ENCODE measurements at regions not wholly inside any gene's neighbourhood (a gene's known extent, or its start where the extent isn't known, plus 50 kb on each side); places are given as distances from the start of the nearest gene placed in this dataset.

GRCh38 chr16:24624102-24624501, 84.7 kb downstream of the RBBP6 start:
- no peaks in the 10 kb centered on the region for H3K4me1 ChIP-seq (ENCODE audit: control insufficient read depth, extremely low read depth, insufficient read depth, low read length)
- H3K36me3 ChIP-seq (ENCODE audit: control insufficient read depth in 2 of 2, extremely low read depth in 1 of 2, insufficient read depth in 2 of 2, low read length in 2 of 2): no peaks in the 10 kb centered on the region
- H3K9me3 ChIP-seq (replicated peaks; ENCODE audit: control insufficient read depth, insufficient read depth, low read length): no peaks in the 10 kb centered on the region
- H4K20me1 ChIP-seq (replicated peaks; ENCODE audit: control insufficient read depth, extremely low read depth, insufficient read depth, low read length): no peaks in the 10 kb centered on the region
- intact Hi-C loops (cut with micrococcal nuclease) (no loop called here), dilution Hi-C loops (cut with MboI; ENCODE audit: extremely low pct_ligation_motif_present, low sequenced_read_pairs) (no loop called here)
- no peaks in the 10 kb centered on the region for H3K9me1 ChIP-seq (replicated peaks; ENCODE audit: control insufficient read depth, extremely low read depth, insufficient read depth, low read length)
- ChIA-PET CTCF (interaction anchor here (1.3 kb wide), 1 partner anchor 177 kb away, joined by 3 read pairs; no protein-coding TSS in a partner anchor), POLR2A (no interaction called here)
- no peak overlapping the region for H3K4me3 ChIP-seq (replicated peaks in 1 of 3; ENCODE audit: insufficient read depth in 1 of 3, low read depth in 1 of 3, low read length in 3 of 3)
- H3K4me2 ChIP-seq (ENCODE audit: insufficient read depth, low read length): no peak overlapping the region
- H2AFZ ChIP-seq (ENCODE audit: low read depth, low read length): no peak overlapping the region
- FAIRE-seq (no peak), DNase-seq (ENCODE audit: low read depth, low spot score) (no peak)
- H3K27ac ChIP-seq (ENCODE audit: insufficient read depth, low read depth, low read length): no peak overlapping the region
- no peaks in the 10 kb centered on the region for H3K79me2 ChIP-seq (ENCODE audit: control insufficient read depth, insufficient read depth, low read length)
- H3K27me3 ChIP-seq (ENCODE audit: control insufficient read depth in 2 of 2, insufficient read depth in 2 of 2, low read length in 2 of 2): no peaks in the 10 kb centered on the region
- TF ChIP-seq JUN (IDR thresholded peaks at IDR 0.05; ENCODE audit: borderline replicate concordance, insufficient read depth, insufficient read length, low read depth) (no peak), POLR2AphosphoS5 (IDR thresholded peaks at IDR 0.05; ENCODE audit: insufficient read depth, low read depth, low read length) (no peak), CTCF (IDR thresholded peaks at IDR 0.05; ENCODE audit: extremely low read depth in 1 of 2, insufficient read depth in 1 of 2, low read depth in 1 of 2, low read length in 2 of 2) (no peak), FOS (IDR thresholded peaks at IDR 0.05; ENCODE audit: borderline replicate concordance, insufficient read depth, low read length) (no peak), GATA2 (IDR thresholded peaks at IDR 0.05; ENCODE audit: insufficient read depth, insufficient read length, low read depth, low read length) (no peak), EZH2 (IDR thresholded peaks at IDR 0.05; ENCODE audit: borderline replicate concordance, low read depth, low read length, severe bottlenecking) (no peak), MYC (IDR thresholded peaks at IDR 0.05; ENCODE audit: low read depth, low read length) (no peak)
- TF ChIP-seq, protein P1, sequence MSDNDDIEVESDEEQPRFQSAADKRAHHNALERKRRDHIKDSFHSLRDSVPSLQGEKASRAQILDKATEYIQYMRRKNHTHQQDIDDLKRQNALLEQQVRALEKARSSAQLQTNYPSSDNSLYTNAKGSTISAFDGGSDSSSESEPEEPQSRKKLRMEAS (IDR thresholded peaks at IDR 0.05; ENCODE audit: insufficient read depth, insufficient read length): no peak
- no TSS peak for BruUV-seq (replicated peaks)
- H3K9ac ChIP-seq (replicated peaks; ENCODE audit: extremely low read depth, insufficient read depth, low read length): no peak overlapping the region
